ENCODE measurements at regions not wholly inside any gene's neighbourhood (a gene's known extent, or its start where the extent isn't known, plus 50 kb on each side); places are given as distances from the start of the nearest gene placed in this dataset.

DNA sequence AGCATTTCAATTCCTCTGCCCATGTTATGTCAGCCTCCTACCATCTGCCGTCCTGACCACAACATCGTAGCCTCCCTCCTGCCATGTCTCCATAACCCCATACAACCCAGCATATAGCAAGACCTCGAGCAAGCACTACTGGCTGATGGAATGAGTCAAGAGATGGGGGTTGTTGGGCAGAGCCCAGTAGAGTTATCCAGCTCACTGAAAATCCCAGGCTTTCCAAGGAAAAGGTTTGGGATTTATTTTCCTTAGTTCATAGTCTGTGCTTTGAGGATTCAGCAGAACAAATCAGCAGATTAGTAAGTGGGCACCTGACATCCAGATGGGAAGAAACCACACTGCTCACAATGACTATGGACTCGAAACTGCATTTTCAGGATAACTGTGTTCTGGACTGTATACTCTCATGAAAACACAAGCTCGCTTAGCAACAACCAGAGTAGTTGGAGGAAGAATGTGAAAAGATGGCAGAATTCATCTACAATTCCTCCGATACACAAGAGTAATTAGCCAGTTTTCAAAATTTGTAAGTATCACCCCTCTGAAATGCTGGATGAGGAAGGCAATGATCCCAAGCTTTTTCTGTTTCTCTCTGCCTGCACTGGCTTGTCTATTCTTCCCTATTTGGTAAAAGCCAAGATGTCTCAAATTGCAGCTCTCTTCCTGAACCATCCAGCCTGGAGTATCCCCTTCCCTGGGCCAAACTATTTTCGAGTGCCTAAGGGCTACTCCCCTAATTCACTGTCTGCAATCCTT lies 186.2 kb upstream of the TBL1X start:
- TF ChIP-seq, protein P1, sequence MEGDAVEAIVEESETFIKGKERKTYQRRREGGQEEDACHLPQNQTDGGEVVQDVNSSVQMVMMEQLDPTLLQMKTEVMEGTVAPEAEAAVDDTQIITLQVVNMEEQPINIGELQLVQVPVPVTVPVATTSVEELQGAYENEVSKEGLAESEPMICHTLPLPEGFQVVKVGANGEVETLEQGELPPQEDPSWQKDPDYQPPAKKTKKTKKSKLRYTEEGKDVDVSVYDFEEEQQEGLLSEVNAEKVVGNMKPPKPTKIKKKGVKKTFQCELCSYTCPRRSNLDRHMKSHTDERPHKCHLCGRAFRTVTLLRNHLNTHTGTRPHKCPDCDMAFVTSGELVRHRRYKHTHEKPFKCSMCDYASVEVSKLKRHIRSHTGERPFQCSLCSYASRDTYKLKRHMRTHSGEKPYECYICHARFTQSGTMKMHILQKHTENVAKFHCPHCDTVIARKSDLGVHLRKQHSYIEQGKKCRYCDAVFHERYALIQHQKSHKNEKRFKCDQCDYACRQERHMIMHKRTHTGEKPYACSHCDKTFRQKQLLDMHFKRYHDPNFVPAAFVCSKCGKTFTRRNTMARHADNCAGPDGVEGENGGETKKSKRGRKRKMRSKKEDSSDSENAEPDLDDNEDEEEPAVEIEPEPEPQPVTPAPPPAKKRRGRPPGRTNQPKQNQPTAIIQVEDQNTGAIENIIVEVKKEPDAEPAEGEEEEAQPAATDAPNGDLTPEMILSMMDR (IDR thresholded peaks at IDR 0.05; ENCODE audit: control insufficient read depth, insufficient read depth, low read depth, low read length, missing control alignments) = no peak
- H3K4me3 ChIP-seq (ENCODE audit: control insufficient read depth, low read depth, low read length) = peak overlapping the region; percentile 10
- DNase-seq (ENCODE audit: low read depth) = no peak

DNA sequence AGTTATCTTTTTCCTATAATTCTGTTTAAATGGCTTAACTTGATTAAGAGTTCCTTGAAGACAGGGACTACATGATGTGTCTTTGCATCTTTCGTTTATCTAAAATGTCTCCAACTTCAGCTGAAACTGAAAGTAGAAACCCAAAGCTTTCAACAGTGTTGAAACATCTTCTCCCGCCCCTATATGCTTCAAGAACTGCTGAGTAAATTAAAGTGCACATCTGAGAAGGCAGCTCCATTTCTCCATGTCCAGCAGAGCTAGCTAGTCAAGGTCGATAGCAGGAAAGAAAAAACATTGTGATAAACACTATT lies 185.7 kb upstream of the TBL1X start:
- no peak for DNase-seq (ENCODE audit: low read depth)
- TF ChIP-seq, protein P1 (IDR thresholded peaks at IDR 0.05; ENCODE audit: control insufficient read depth, insufficient read depth, low read depth, low read length, missing control alignments) = no peak
- H3K4me3 ChIP-seq (ENCODE audit: control insufficient read depth, low read depth, low read length) = peak overlapping the region; percentile 10

DNA sequence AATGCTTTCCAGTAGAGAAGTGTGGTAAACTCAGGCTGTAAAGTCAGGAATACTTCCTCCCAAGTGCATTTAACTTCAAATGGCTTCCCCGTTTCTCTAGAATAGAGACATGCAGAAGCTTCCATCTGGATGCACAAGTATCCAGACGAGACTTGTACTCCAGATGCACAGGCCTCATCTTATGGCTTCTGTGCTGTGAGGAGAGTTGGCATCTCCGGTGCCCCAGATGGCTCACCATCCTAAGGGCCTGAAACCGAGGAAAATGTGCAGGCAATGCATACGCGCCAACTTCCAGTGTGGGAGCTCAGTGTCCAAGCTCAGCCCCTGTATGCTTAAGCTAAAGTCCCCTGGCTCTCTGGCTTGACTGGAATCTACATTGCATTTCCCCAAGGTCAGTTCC lies 184.0 kb upstream of the TBL1X start:
- DNase-seq (ENCODE audit: low read depth) = no peak
- H3K4me3 ChIP-seq (ENCODE audit: control insufficient read depth, low read depth, low read length) = no peak overlapping the region
- TF ChIP-seq, protein P1 (IDR thresholded peaks at IDR 0.05; ENCODE audit: control insufficient read depth, insufficient read depth, low read depth, low read length, missing control alignments) = no peak

DNA sequence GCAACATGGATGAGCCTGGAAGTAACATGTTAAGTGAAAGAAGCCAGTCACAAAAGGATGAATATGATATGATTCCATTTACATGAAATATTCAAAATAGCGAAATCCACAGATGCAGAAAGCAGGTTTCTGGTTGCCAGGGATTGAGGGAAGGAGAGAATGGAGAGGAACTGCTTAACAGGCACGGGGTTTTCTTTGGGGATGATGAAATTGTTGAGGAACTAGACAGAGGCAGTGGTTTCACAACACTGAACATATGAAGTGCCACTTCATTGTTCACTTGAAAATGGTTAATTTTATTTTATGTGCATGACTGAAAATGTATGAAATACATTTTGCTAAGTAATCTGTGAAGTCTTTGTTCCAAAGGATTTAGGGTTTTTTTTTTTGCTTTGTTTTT lies 182.5 kb upstream of the TBL1X start:
- no peak for DNase-seq (ENCODE audit: low read depth)
- TF ChIP-seq, protein P1 (IDR thresholded peaks at IDR 0.05; ENCODE audit: control insufficient read depth, insufficient read depth, low read depth, low read length, missing control alignments) = no peak
- H3K4me3 ChIP-seq (ENCODE audit: control insufficient read depth, low read depth, low read length) = no peak overlapping the region

DNA sequence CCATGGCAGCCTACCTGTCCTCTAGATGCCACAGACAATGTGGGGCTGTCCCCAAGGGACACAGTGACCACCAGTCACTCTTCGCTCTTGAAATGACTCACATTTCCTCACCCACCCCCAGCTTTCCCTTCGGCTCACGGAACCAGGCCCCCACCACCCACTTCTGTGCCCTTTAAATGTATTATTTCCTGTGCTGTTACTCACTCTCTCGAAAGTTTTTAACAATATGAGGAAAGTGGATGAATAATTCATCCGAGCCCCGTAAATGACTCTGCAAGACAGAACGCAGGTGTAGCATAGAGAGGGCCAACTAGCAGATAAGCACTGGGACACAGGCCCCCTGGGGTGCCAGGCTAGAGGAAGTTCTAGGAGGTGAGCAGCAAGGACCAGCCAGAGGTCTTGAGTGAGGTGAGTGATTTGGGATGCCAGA lies 179.5 kb upstream of the TBL1X start:
- no peak for DNase-seq (ENCODE audit: low read depth)
- TF ChIP-seq, protein P1 (IDR thresholded peaks at IDR 0.05; ENCODE audit: control insufficient read depth, insufficient read depth, low read depth, low read length, missing control alignments) = no peak
- no peak overlapping the region for H3K4me3 ChIP-seq (ENCODE audit: control insufficient read depth, low read depth, low read length)

DNA sequence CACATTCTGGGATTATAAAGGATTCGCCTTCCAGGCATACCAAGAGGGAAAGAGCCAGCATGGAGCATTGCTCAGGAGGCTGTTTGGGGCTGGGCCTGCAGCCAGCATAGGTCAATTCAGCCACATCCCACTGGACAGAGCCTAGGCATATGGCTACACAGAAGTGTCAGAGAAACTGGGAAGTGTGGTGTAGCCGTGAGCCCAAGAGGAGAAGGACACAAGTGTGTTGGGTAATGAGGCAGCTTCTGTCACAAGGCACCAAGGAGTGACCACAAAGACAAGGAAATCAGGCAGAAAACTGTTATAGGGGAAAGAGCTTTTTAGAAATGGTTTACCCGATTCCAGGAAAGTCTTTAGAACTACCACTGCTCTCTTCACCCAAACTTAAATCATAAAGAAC lies 178.6 kb upstream of the TBL1X start:
- TF ChIP-seq, protein P1 (IDR thresholded peaks at IDR 0.05; ENCODE audit: control insufficient read depth, insufficient read depth, low read depth, low read length, missing control alignments) = no peak
- no peak overlapping the region for H3K4me3 ChIP-seq (ENCODE audit: control insufficient read depth, low read depth, low read length)
- no peak for DNase-seq (ENCODE audit: low read depth)

All from AG09309 (cell line).